ENCODE measurements at regions not wholly inside any gene's neighbourhood (a gene's known extent, or its start where the extent isn't known, plus 50 kb on each side); places are given as distances from the start of the nearest gene placed in this dataset.

GRCh38 chr4:30825008-30825770 lies 105.0 kb downstream of the PCDH7 start:
- Mint-ChIP-seq H3K27ac (no peak overlapping the region), H3K36me3 (no peaks in the 10 kb centered on the region), H3K4me3 (no peak overlapping the region), H3K4me1 (no peaks in the 10 kb centered on the region), H3K27me3 (no peaks in the 10 kb centered on the region), H3K9me3 (peaks cover 3% of the 10 kb centered on the region)
- DNase-seq, result no peak

GRCh38 chr4:30828264-30828926 lies 108.2 kb downstream of the PCDH7 start:
- H3K27me3 Mint-ChIP-seq, result no peaks in the 10 kb centered on the region
- H3K9me3 Mint-ChIP-seq, result peaks cover 3% of the 10 kb centered on the region
- no peak overlapping the region for H3K27ac Mint-ChIP-seq

GRCh38 chr4:30832639-30833038 lies 112.5 kb downstream of the PCDH7 start:
- Mint-ChIP-seq H3K9me3 (no peaks in the 10 kb centered on the region), H3K4me3 (no peak overlapping the region)

More at GRCh38 chr4:30828264-30828926, 108.2 kb downstream of the PCDH7 start:
- no peak for DNase-seq
- no peaks in the 10 kb centered on the region for H3K4me1 Mint-ChIP-seq
- no peak overlapping the region for H3K4me3 Mint-ChIP-seq
- H3K36me3 Mint-ChIP-seq, result no peaks in the 10 kb centered on the region

GRCh38 chr4:30833206-30833605 lies 113.0 kb downstream of the PCDH7 start:
- H3K9me3 Mint-ChIP-seq, result no peaks in the 10 kb centered on the region
- DNase-seq, result no peak
- H3K4me1 Mint-ChIP-seq, result no peaks in the 10 kb centered on the region
- no peak overlapping the region for H3K4me3 Mint-ChIP-seq
- H3K27me3 Mint-ChIP-seq, result no peaks in the 10 kb centered on the region
- no peak overlapping the region for H3K27ac Mint-ChIP-seq
- H3K36me3 Mint-ChIP-seq, result no peaks in the 10 kb centered on the region

More at GRCh38 chr4:30832639-30833038, 112.5 kb downstream of the PCDH7 start:
- no peaks in the 10 kb centered on the region for H3K36me3 Mint-ChIP-seq
- no peak overlapping the region for H3K27ac Mint-ChIP-seq
- no peak for DNase-seq
- H3K4me1 Mint-ChIP-seq, result no peaks in the 10 kb centered on the region
- no peaks in the 10 kb centered on the region for H3K27me3 Mint-ChIP-seq

GRCh38 chr4:30835044-30835443 lies 114.9 kb downstream of the PCDH7 start:
- Mint-ChIP-seq H3K9me3 (no peaks in the 10 kb centered on the region), H3K4me1 (no peaks in the 10 kb centered on the region), H3K4me3 (no peak overlapping the region), H3K36me3 (no peaks in the 10 kb centered on the region), H3K27ac (no peak overlapping the region), H3K27me3 (no peaks in the 10 kb centered on the region)
- no peak for DNase-seq

- Mint-ChIP-seq H3K27me3 (no peaks in the 10 kb centered on the region), H3K4me1 (no peaks in the 10 kb centered on the region), H3K36me3 (no peaks in the 10 kb centered on the region), H3K9me3 (no peaks in the 10 kb centered on the region), H3K4me3 (no peak overlapping the region), H3K27ac (no peak overlapping the region)
- no peak for DNase-seq
Observed at GRCh38 chr4:30836231-30836630, 116.1 kb downstream of the PCDH7 start.

GRCh38 chr4:30837131-30837539 lies 117.0 kb downstream of the PCDH7 start:
- no peaks in the 10 kb centered on the region for H3K27me3 Mint-ChIP-seq
- no peak overlapping the region for H3K4me3 Mint-ChIP-seq
- no peaks in the 10 kb centered on the region for H3K9me3 Mint-ChIP-seq
- DNase-seq, result no peak
- no peaks in the 10 kb centered on the region for H3K4me1 Mint-ChIP-seq
- no peaks in the 10 kb centered on the region for H3K36me3 Mint-ChIP-seq
- no peak overlapping the region for H3K27ac Mint-ChIP-seq

GRCh38 chr4:30837861-30838260 lies 117.7 kb downstream of the PCDH7 start:
- H3K27ac Mint-ChIP-seq, result no peak overlapping the region
- no peaks in the 10 kb centered on the region for H3K4me1 Mint-ChIP-seq
- no peaks in the 10 kb centered on the region for H3K27me3 Mint-ChIP-seq
- H3K4me3 Mint-ChIP-seq, result no peak overlapping the region
- no peak for DNase-seq
- H3K36me3 Mint-ChIP-seq, result no peaks in the 10 kb centered on the region
- H3K9me3 Mint-ChIP-seq, result no peaks in the 10 kb centered on the region

GRCh38 chr4:30838331-30838730 lies 118.2 kb downstream of the PCDH7 start:
- Mint-ChIP-seq H3K27me3 (no peaks in the 10 kb centered on the region), H3K27ac (no peak overlapping the region), H3K9me3 (no peaks in the 10 kb centered on the region), H3K36me3 (no peaks in the 10 kb centered on the region), H3K4me1 (no peaks in the 10 kb centered on the region), H3K4me3 (no peak overlapping the region)
- no peak for DNase-seq

- DNase-seq, result no peak
- Mint-ChIP-seq H3K9me3 (peaks cover 2% of the 10 kb centered on the region), H3K27ac (no peak overlapping the region), H3K27me3 (no peaks in the 10 kb centered on the region), H3K4me1 (no peaks in the 10 kb centered on the region), H3K4me3 (no peak overlapping the region), H3K36me3 (no peaks in the 10 kb centered on the region)
Observed at GRCh38 chr4:30839583-30840520, 119.7 kb downstream of the PCDH7 start.

GRCh38 chr4:30840571-30840970 lies 120.4 kb downstream of the PCDH7 start:
- Mint-ChIP-seq H3K9me3 (peaks cover 2% of the 10 kb centered on the region), H3K4me1 (no peaks in the 10 kb centered on the region), H3K27me3 (no peaks in the 10 kb centered on the region), H3K27ac (no peak overlapping the region), H3K4me3 (no peak overlapping the region), H3K36me3 (no peaks in the 10 kb centered on the region)
- DNase-seq, result no peak

- H3K27me3 Mint-ChIP-seq, result no peaks in the 10 kb centered on the region
- H3K36me3 Mint-ChIP-seq, result no peaks in the 10 kb centered on the region
- H3K9me3 Mint-ChIP-seq, result peaks cover 2% of the 10 kb centered on the region
- no peak for DNase-seq
- H3K4me3 Mint-ChIP-seq, result no peak overlapping the region
- H3K4me1 Mint-ChIP-seq, result no peaks in the 10 kb centered on the region
- H3K27ac Mint-ChIP-seq, result no peak overlapping the region
Observed at GRCh38 chr4:30842142-30842541, 122.0 kb downstream of the PCDH7 start.

- Mint-ChIP-seq H3K27me3 (no peaks in the 10 kb centered on the region), H3K36me3 (no peaks in the 10 kb centered on the region), H3K4me1 (no peaks in the 10 kb centered on the region), H3K27ac (no peak overlapping the region), H3K9me3 (peaks cover 2% of the 10 kb centered on the region), H3K4me3 (no peak overlapping the region)
- DNase-seq, result no peak
Observed at GRCh38 chr4:30842689-30843088, 122.5 kb downstream of the PCDH7 start.

GRCh38 chr4:30844861-30845582 lies 124.9 kb downstream of the PCDH7 start:
- Mint-ChIP-seq H3K27me3 (no peaks in the 10 kb centered on the region), H3K27ac (no peak overlapping the region), H3K4me3 (no peak overlapping the region), H3K9me3 (peaks cover 2% of the 10 kb centered on the region), H3K4me1 (no peaks in the 10 kb centered on the region), H3K36me3 (no peaks in the 10 kb centered on the region)
- no peak for DNase-seq
